ENCODE measurements at regions not wholly inside any gene's neighbourhood (a gene's known extent, or its start where the extent isn't known, plus 50 kb on each side); places are given as distances from the start of the nearest gene placed in this dataset.

- Histone ChIP-seq H3K4me3 (no peak overlapping the region), H3K27ac (no peak overlapping the region)
- DNase-seq (ENCODE audit: low spot score), result no peak
- TF ChIP-seq CTCF (IDR thresholded peaks at IDR 0.05), result no peak
Observed at GRCh38 chr4:153117554-153117953, 86.7 kb upstream of the TRIM2 start.

GRCh38 chr4:153119626-153120025 is 84.6 kb upstream of the TRIM2 start:
- Histone ChIP-seq H3K27ac (no peak overlapping the region), H3K4me3 (no peak overlapping the region)
- no peak for TF ChIP-seq CTCF (IDR thresholded peaks at IDR 0.05)
- DNase-seq (ENCODE audit: low spot score), result no peak

GRCh38 chr4:153120235-153120634 is 84.0 kb upstream of the TRIM2 start:
- Histone ChIP-seq H3K4me3 (no peak overlapping the region), H3K27ac (no peak overlapping the region)
- no peak for DNase-seq (ENCODE audit: low spot score)
- TF ChIP-seq CTCF (IDR thresholded peaks at IDR 0.05), result no peak

GRCh38 chr4:153122855-153123254 is 81.4 kb upstream of the TRIM2 start:
- DNase-seq (ENCODE audit: low spot score), result no peak
- Histone ChIP-seq H3K4me3 (no peak overlapping the region), H3K27ac (no peak overlapping the region)
- no peak for TF ChIP-seq CTCF (IDR thresholded peaks at IDR 0.05)

GRCh38 chr4:153126137-153126536 is 78.1 kb upstream of the TRIM2 start:
- H3K4me3 ChIP-seq, result no peak overlapping the region
- TF ChIP-seq CTCF (IDR thresholded peaks at IDR 0.05), result no peak
- DNase-seq (ENCODE audit: low spot score), result no peak
- H3K27ac ChIP-seq, result no peak overlapping the region

GRCh38 chr4:153127760-153128494 is 76.3 kb upstream of the TRIM2 start:
- TF ChIP-seq CTCF (IDR thresholded peaks at IDR 0.05), result peak; percentile 81
- DNase-seq (ENCODE audit: low spot score), result no peak
- H3K4me3 ChIP-seq, result peak overlapping the region; percentile 60
- H3K27ac ChIP-seq, result no peak overlapping the region

GRCh38 chr4:153131596-153131995 is 72.6 kb upstream of the TRIM2 start:
- DNase-seq (ENCODE audit: low spot score), result no peak
- no peak for TF ChIP-seq CTCF (IDR thresholded peaks at IDR 0.05)
- Histone ChIP-seq H3K27ac (no peak overlapping the region), H3K4me3 (no peak overlapping the region)

Data from coronary artery (tissue), 2 donors.